ENCODE measurements at regions not wholly inside any gene's neighbourhood (a gene's known extent, or its start where the extent isn't known, plus 50 kb on each side); places are given as distances from the start of the nearest gene placed in this dataset.

DNA sequence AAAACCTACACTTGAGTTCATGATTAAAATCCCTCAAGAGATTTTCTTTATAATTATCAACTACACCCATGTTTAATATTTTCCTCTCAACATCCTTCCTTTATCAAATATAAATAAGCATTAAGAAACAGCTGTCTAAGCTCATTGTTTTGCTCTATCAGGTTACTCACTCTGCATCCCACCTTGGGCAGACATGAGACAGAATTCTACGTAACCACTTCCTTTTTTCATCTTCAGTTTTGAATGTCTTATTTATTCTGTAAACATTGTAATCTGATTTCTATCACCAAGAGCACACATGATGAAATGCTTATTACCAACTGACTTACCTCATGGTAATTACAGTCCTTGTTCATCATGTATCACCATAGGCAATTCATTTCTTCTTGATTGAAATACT is 1256.6 kb upstream of the ATXN8OS start:
- POLR2A ChIA-PET, result no interaction called here
- ATAC-seq (no peak), DNase-seq (ENCODE audit: low read depth, low spot score) (no peak)
- BruUV-seq (replicated peaks), result no TSS peak
- Histone ChIP-seq H3K36me3 (ENCODE audit: control insufficient read depth, insufficient read depth, low read length) (no peaks in the 10 kb centered on the region), H3K4me3 (ENCODE audit: low read depth in 2 of 2, low read length in 2 of 2) (no peak overlapping the region), H3K9me3 (ENCODE audit: control insufficient read depth, insufficient read depth, low read depth, low read length) (no peaks in the 10 kb centered on the region), H3K4me1 (ENCODE audit: control insufficient read depth, insufficient read depth, low read length) (no peaks in the 10 kb centered on the region), H3K27me3 (ENCODE audit: control insufficient read depth, insufficient read depth, low read length) (no peaks in the 10 kb centered on the region), H3K27ac (ENCODE audit: low read length) (no peak overlapping the region)
- intact Hi-C loops (cut with micrococcal nuclease; ENCODE audit: unreplicated experiment), result no loop called here
- TF ChIP-seq, protein P1, sequence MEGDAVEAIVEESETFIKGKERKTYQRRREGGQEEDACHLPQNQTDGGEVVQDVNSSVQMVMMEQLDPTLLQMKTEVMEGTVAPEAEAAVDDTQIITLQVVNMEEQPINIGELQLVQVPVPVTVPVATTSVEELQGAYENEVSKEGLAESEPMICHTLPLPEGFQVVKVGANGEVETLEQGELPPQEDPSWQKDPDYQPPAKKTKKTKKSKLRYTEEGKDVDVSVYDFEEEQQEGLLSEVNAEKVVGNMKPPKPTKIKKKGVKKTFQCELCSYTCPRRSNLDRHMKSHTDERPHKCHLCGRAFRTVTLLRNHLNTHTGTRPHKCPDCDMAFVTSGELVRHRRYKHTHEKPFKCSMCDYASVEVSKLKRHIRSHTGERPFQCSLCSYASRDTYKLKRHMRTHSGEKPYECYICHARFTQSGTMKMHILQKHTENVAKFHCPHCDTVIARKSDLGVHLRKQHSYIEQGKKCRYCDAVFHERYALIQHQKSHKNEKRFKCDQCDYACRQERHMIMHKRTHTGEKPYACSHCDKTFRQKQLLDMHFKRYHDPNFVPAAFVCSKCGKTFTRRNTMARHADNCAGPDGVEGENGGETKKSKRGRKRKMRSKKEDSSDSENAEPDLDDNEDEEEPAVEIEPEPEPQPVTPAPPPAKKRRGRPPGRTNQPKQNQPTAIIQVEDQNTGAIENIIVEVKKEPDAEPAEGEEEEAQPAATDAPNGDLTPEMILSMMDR (IDR thresholded peaks at IDR 0.05), result no peak
- TF ChIP-seq POLR2AphosphoS5 (IDR thresholded peaks at IDR 0.05; ENCODE audit: low read depth, low read length), result no peak
- no peak for TF ChIP-seq TCF7L2 (IDR thresholded peaks at IDR 0.05; ENCODE audit: low read depth, low read length)
- no peak for TF ChIP-seq SIN3A (IDR thresholded peaks at IDR 0.05; ENCODE audit: borderline replicate concordance, insufficient read depth, low read depth, low read length)
- TF ChIP-seq REST (IDR thresholded peaks at IDR 0.05; ENCODE audit: insufficient read depth in 1 of 2, low read depth in 2 of 2, low read length in 1 of 2), result no peak
- CTCF ChIA-PET, result no interaction called here
- in situ Hi-C loops (cut with HindIII; ENCODE audit: low pct_unique_long_range_greater_than_20kb, low sequenced_read_pairs), result no loop called here

DNA sequence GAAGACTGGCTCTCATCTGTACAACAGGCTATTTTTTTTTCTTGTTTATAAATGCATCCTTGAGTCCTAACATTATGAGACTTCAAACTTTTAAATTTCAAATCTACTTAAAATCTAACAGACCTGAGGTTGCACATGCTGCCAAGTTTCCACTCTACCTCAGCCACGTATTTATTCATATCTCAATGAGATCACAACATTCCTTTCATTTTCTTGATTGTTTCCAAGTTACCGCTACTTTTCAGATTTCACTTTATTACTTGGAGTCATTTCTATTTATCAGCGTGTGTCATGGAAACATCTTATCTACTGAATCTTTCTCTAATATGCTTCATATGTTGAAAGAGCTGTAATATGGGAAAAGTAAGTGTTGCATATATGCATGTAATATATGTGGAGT is 1257.5 kb upstream of the ATXN8OS start:
- in situ Hi-C loops (cut with HindIII; ENCODE audit: low pct_unique_long_range_greater_than_20kb, low sequenced_read_pairs), result no loop called here
- no peak for TF ChIP-seq SIN3A (IDR thresholded peaks at IDR 0.05; ENCODE audit: borderline replicate concordance, insufficient read depth, low read depth, low read length)
- POLR2A ChIA-PET, result no interaction called here
- H3K36me3 ChIP-seq (ENCODE audit: control insufficient read depth, insufficient read depth, low read length), result no peaks in the 10 kb centered on the region
- ATAC-seq, result no peak
- no peaks in the 10 kb centered on the region for H3K4me1 ChIP-seq (ENCODE audit: control insufficient read depth, insufficient read depth, low read length)
- no peak overlapping the region for H3K27ac ChIP-seq (ENCODE audit: low read length)
- no peak for DNase-seq (ENCODE audit: low read depth, low spot score)
- intact Hi-C loops (cut with micrococcal nuclease; ENCODE audit: unreplicated experiment), result no loop called here
- CTCF ChIA-PET, result no interaction called here
- no TSS peak for BruUV-seq (replicated peaks)
- H3K27me3 ChIP-seq (ENCODE audit: control insufficient read depth, insufficient read depth, low read length), result no peaks in the 10 kb centered on the region
- no peak overlapping the region for H3K4me3 ChIP-seq (ENCODE audit: low read depth in 2 of 2, low read length in 2 of 2)
- H3K9me3 ChIP-seq (ENCODE audit: control insufficient read depth, insufficient read depth, low read depth, low read length), result no peaks in the 10 kb centered on the region

DNA sequence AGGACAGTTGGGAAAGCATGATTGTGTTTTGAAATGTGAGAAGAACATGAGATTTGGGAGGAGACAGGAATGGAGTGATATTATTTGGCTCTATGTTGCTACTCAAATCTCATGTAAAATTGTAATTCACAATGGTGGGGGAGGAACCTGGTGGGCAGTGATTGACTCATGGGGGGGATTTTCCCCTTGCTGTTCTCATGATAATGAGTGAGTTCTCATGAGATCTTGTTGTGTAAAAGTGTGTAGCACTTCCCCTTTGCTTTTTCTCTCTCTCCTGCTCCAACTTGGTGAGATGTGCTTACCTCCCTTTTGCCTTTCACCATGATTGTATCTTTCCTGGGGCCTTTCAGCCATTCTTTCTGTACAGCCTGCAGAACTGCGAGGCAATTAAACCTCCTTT is 1261.0 kb upstream of the ATXN8OS start:
- Histone ChIP-seq H3K27ac (ENCODE audit: low read length) (no peak overlapping the region), H3K27me3 (ENCODE audit: control insufficient read depth, insufficient read depth, low read length) (no peaks in the 10 kb centered on the region), H3K4me1 (ENCODE audit: control insufficient read depth, insufficient read depth, low read length) (no peaks in the 10 kb centered on the region), H3K36me3 (ENCODE audit: control insufficient read depth, insufficient read depth, low read length) (no peaks in the 10 kb centered on the region), H3K9me3 (ENCODE audit: control insufficient read depth, insufficient read depth, low read depth, low read length) (no peaks in the 10 kb centered on the region), H3K4me3 (ENCODE audit: low read depth in 2 of 2, low read length in 2 of 2) (no peak overlapping the region)
- no peak for ATAC-seq
- POLR2A ChIA-PET, result no interaction called here
- TF ChIP-seq POLR2AphosphoS5 (IDR thresholded peaks at IDR 0.05; ENCODE audit: low read depth, low read length) (no peak), TCF7L2 (IDR thresholded peaks at IDR 0.05; ENCODE audit: low read depth, low read length) (no peak), SIN3A (IDR thresholded peaks at IDR 0.05; ENCODE audit: borderline replicate concordance, insufficient read depth, low read depth, low read length) (no peak)
- no peak for DNase-seq (ENCODE audit: low read depth, low spot score)
- CTCF ChIA-PET, result no interaction called here
- BruUV-seq (replicated peaks), result no TSS peak
- intact Hi-C loops (cut with micrococcal nuclease; ENCODE audit: unreplicated experiment), result no loop called here
- in situ Hi-C loops (cut with HindIII; ENCODE audit: low pct_unique_long_range_greater_than_20kb, low sequenced_read_pairs), result no loop called here
